NCI-H748 (cell line): ENCODE measurements at regions not wholly inside any gene's neighbourhood (a gene's known extent, or its start where the extent isn't known, plus 50 kb on each side); places are given as distances from the start of the nearest gene placed in this dataset.
"Not testable (repeated sequence)": the region's sequence is repeated elsewhere in the genome, so short reads cannot be mapped to it uniquely, and the experiment has no call there.

Source experiments
- DNase-seq: peaks from one replicate; lab custom pipeline; 2025; ENCODE audit not compliant: unreplicated experiment; lab: John Stamatoyannopoulos, UW

DNA sequence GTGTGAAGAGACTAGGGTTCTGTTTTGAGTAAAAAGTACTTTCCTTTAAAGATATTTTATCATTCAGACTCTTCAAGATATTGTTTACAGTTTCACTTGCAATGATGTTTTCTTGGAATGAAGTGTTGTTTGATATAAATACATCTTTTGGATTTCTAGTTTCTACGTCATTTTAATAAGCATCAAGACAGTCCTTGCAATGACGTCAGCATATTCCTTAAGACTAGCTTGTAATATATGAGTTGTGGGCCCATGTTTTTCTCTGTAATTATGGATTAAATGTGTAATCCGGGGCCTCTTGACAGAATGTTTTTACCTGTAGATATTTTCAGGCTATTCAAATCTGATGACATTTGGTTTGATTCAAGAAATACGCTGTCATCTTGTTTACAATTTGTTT, 66.1 kb downstream of the RBMX2 start:
- no peak for DNase-seq

DNA sequence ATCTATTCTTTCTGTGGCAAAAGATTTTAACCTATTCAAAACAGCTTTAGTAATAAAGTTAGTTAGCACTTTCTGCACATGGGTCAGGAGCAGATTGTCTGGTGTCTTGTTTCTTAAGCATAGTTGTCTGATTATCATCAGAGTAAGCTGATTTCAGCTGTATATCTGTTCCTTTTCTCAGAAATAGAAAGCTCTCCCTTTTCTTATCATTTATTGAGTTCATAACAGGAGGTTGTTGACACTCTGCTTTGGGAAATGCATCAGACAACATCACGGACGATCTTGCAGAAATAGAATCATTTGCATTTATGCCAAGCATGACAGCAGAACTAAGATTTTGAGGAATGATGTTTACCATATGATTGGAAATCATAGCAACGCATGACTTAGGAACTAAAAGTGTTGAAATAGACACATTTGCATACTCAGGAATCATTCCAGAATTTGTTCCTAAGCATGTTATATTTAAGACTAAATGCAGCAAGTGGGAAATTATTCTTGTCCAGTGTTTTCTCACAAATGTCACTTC, 66.7 kb downstream of the RBMX2 start:
- DNase-seq = no peak

DNA sequence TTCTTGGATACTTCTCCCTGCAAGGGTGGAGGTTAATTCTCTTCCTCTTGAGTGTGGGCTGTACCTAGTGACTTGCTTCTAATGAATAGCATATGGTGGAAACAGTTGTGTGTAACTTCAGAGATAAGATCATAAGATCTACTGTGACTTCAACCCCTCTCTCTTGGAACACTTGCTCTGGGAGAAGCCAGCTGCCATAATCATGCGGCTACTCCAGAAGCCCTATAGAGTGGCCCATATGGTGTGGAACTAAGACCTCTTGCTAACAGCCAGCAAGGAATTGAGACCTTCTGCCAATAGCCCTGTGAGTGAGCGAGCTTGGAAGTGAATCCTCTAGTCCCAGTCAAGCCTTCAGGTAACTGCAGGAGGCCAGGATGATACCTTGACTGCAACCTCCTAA, 81.1 kb downstream of the RBMX2 start:
- no peak for DNase-seq

DNA sequence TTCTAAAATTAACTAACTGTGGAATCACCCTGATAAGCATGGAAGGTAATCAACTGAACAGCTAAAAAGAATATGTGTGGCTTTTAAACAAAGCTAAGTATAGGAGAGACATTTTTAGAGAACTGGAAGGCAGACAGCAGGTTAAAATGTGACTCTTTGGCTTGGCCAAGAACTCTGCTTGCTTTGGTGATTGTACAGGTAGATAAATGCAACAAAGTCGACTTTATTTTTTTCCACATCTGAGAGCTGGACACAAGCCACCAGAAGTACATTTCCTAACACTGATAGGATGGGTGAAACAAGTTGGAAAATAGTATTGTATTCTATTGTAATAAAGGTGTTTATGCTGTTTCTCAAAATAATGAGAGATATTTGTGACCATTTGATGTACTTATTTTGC, 84.1 kb downstream of the RBMX2 start:
- DNase-seq = no peak

DNA sequence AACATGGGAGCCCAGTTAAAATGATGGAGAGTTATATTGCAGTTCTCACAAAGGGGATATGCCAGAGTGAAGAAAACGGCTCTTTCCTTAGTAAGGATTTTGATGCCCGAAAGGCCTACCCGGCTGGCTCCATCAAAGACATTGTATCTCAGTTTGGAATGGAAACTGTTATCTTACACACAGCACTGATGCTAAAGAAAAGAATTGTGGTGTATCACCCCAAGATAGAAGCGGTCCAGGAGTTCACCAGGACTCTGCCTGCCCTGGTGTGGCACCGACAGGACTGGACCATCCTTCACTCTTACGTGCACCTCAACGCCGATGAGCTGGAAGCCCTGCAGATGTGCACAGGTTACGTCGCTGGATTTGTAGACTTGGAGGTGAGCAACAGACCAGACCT, 93.7 kb downstream of the RBMX2 start:
- not testable (repeated sequence) for DNase-seq

DNA sequence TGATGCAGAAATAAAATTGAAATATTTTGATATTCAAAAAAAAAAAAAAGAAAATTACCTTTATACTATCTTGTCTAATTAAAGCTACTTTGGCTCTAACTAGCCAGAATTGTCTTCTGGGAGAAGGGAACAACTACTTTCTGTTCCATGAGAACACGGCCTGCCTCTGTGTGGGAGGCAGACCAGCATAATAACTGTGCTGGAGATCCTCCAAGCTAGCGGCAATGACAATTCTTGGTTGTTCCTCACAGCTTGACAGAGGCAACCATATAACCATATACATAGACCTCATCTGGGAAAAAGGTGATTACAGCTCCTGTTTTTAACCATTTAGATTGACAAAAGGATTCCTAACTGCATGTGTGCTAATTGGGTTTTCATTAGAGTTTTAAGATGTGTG, 95.7 kb downstream of the RBMX2 start:
- no peak for DNase-seq

DNA sequence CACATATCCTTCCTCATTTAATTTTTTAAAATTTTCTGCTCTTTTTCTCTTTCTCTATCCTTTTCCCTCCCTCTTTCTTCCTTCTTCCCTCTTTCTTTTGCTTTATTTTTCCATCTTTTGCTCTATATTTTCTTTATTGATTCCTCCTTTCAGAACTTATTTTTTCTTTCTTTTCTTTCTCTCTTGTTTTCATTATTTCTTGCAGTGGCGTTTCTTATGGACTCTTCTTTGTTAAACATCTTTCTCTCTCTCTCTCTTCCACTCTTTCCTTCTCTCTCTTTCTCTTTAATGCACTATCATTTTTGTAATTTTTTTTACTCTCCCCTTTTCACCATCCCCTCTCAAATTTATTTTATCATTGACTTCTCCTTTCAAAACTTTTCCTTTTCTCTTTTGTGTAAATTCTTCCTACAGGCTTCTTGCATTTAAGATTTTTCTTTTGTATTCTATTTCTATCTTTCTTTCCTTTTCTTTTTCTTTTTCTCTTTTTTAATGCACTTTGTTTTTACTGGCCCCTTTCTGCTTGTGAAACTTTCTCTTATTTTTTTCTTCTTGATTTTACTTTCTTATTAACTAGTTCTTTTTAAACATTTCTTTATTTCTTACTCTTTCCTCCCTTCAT, 97.0 kb downstream of the RBMX2 start:
- DNase-seq = no peak

DNA sequence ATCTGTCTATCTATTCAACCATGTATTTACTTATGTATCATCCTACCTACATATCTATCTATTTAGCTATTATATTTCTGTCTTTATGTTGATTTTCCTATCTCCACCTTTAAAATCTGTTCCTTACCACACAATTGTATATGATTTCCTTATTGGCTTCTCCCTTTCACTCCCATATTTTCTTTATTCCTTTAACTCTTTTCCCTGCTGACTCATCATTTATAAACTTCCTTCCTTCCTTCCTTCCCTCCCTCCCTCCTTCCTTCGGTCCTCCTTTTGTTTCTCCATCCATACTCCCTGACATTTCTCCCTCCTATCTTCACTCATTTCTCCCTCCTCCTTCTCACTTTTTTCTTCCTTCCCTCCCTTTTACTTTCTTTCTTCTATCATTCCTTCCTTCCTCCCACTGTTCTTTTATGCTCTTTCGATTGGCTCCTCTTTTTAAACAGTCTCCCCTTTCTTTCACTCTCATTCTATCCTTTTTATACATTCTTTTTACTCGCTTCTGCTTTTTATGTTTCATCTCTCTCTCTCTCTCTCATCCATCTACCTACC, 100.3 kb downstream of the RBMX2 start:
- DNase-seq = no peak

DNA sequence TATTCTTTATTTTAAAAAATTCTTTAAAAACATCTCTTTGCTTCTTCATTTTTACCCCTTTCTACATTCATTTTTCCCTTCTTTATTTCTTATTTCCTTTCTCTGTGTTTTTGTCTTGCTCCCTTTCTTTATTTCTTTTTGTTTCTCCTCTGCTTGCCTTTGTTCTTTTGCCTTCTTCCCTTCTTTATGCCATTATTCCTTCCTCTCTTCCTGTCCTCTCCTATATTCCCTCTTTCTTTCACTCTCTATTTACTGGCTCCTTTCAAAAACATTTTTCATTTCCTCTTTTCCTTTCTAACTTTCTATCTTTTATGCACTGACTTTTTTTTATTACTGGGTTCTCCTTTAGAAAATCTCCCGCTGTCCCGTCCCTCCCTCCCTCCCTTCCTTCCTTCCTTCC, 102.2 kb downstream of the RBMX2 start:
- no peak for DNase-seq

DNA sequence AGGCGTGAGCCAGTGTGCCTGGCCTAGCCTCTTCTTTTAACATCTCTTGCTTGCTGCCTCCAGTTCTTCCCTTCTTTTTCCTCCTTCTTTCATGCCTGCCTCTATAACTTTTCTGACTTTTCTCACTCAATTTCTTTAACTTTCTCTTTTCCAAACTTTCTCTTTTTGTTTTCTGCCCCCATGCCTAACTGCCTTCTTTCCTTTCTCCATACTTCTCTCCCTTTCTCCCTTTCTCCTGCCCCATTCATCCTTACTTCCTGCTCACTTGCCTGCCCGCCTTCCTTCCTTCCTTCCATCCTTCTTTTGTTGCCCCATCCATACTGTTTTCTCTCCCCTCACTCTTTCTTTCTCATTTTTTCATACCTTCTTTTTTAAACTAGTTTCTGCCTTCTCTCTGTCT, 105.2 kb downstream of the RBMX2 start:
- no peak for DNase-seq

DNA sequence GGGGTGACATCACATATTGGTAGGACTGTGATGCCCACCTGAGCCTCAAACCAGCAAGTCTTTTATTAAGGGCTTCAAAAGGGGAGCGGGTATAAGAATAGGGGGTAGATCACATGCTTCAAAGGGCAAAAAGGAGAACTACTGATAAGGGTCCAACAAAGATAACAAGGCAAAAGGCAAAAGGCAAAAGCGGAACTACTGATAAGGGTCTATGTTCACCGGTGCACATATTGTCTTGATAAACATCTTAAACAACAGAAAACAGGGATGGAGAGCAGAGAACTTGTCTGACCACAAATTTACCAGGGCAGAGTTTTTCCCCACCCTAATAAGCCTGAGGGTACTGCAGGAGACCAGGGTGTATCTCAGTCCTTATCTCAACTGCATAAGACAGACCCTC, 110.7 kb downstream of the RBMX2 start:
- not testable (repeated sequence) for DNase-seq

DNA sequence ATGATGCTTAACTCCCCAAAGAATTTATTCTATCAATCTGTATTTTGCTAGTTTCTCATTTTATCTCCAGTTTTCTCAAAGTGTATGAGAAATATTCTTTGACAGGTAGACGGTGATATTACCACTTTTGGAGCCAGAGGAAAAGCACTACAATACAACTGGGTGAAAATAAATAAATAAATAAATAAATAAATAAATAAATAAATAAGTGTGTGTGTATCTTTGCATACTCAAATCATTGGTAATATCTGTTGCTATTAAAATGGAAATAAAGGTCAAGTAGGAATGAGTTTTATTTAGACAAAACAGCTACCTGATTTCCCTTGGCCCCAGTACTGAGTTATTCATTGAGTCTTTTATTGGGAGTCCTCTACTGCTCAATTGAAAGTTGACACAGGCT, 114.3 kb downstream of the RBMX2 start:
- DNase-seq = no peak

DNA sequence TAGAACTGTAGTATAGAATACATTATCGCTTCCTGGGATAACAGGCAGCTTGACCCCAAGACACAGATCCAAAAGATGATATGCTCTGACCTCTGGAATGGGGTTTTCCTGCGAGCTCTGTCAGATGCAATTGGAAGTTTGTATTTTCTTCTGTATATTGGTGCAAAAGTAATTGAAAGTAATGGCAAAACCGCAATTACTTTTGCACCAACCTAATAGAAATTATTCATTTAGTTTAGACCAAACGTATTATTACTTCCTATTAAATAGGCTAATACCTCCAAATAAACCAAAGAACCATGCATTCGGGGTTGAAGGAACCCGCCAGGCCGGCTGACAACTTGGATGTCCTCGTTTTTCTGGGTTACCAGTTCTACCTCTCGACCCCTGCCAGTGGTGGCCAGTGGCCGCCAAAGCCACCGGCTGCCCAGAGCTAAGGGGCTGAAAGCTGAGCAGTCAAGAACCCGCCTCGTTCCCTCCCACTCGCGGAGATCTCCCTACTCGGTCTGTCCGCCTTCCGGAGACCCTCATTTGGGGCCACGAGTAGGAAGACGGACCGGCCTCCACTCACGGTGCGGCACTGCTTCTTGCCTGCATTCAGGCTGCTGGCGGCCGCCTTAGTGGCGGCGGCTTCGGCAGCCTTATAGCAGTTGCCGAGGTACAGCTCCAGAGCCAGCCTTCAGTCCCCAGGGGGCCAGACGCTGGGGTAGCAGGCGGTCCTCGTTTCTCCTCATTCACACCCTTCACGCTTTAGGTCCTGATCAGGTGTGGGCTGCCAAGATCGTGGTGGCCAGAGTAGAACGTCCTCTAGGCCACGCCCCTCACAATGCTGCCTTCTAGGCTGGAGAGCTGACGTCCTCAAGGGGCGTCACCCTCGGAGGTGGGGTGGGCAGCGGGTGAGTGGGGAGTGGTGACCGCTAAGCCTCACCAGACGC, 121.9 kb downstream of the RBMX2 start:
- no peak for DNase-seq

DNA sequence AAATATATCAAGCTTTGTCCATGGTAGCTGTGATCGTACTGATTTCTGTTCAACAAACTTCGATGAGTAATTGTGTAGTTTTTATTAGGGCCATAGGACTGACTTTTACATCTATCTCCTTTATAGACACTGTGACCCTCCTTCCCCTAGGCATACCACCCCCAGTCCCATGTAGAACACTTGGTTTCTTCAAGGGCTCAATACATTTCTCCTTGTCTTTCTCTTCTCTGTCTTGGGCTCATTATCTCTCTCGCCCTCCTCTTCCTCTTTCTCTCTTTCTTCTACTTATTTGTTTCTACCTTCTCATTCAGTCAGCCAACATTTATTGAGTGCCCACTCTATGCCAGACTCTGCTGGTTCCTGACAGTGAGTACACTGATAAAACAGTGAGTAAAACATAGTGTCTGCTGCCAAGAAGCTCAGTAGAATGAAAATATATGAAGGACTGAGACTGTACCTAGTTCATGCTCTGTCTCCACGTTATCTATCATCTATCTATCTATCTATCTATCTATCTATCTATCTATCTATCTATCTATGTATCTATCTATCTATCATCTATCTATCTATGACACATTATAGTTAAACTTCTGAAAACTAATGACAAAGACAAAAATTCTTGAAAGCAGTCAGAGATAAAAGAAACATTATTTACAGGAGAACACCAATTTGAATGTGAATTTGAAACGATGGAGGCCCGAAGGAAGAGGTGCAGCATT, 122.8 kb downstream of the RBMX2 start:
- DNase-seq = no peak

DNA sequence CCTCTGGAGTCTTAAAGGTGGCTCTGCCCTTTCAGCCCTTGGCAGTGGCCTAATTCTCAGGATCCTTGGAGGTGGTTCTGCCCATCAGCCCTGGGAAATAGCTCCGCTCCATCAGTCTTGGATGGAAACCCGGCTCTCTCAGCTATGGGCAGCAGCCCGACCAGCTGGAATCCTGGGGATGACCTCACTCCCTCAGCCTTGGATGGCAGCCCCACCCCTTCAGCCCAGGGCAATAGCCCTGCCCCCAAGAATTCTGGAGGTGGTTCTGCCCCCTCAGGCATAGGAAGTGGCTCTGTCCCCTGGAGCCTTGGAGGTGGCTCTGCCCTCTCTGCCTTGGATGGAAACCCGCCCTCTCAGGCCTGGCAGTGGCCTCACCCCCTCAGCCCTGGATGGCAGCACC, 127.7 kb downstream of the RBMX2 start:
- DNase-seq = no peak

DNA sequence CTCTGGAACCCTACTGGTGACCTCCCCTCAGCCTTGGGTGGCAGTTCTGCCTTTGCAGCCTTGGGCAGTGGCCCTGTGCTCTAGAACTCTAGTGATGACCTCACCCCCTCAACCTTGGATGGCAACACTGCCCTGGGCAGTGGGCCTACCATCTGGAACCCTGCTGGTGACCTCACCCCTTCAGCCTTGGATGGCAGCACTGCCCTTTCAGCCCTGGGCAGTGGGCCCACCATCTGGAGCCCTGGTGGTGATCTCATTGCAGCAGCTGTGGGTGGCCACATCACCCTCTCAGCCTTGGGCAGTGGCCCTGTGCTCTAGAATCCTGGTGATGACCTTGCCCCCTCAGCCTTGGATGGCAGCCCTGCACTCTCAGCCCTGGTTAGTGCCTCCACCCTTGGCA, 129.3 kb downstream of the RBMX2 start:
- DNase-seq = no peak

DNA sequence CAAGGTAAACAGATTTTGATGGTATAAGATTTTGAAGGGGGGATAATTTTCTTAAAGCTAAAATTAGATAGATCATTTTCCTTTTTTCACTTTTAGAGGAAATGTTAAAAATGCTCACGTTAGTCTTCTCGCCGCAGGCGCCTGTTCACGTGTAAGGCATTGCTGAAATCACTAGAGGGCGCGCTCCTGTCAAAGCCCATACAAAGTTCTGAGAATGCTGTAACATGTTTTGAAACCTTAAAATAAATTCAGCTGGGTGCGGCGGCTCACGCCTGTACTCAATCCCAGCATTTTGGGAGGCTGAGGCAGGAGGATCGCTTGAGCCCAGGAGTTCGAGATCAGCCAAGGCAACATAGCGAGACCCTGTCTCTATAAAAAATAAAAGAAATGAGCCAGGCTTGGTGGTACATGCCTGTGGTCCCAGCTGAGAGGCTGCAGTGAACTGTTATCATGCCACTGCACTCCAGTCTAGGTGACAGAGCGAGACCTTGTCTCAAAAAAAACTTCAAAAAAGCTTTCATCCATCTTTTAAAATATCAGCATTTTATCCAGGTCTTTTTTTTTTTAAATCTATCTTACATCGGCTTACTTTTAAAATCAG, 138.0 kb downstream of the RBMX2 start:
- peak; percentile 57 for DNase-seq

DNA sequence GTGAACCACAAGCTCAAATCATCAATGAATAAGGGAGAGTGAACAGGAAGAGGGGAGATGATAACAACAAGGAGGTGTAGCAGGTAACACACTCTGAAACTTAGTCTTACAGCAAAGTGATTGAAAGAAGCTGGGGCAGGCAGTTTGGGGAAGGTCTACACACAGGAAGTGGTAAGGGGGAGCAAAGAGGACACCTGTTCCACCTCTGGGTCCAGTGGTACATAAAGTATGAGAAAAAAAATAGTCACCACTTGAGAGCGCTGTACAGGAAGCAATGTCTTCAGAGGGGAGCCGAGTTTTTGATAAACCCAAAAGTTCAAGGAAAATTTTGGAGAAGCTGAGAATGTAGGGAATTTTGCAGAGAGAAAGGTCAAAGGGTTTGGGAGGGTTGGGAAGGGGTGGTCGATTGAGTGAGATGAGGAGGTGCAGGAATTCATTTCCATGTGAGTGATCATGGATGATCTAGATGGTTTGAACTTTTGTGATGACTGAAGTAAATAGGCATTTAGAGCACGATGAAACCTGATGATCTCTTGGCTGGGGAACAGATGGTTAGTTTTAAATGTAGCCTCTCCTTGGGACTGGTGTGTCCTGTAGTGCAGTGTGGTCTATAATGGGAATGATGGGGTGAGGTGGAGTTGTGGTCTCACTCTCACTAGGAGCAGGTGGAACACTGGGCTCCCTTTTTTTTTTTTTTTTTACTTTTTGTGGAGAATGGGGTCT, 142.0 kb downstream of the RBMX2 start:
- no peak for DNase-seq

DNA sequence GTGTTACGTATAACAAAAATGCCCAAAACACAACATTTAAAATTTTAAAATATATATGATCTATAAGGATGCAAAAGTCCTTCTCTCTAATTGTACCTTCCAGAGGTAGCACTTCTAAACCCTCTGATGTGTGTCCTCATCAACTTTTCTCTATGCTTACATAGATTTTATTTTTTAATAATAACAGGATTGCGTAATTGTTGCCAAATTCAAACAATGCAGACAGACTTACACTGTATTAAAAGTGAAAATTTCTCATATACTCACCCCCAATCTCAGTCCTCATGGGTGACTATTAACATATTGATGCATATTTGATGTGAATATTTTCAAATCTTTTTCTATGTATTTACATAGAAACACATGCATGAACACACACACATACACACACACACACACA, 144.0 kb downstream of the RBMX2 start:
- DNase-seq = no peak

DNA sequence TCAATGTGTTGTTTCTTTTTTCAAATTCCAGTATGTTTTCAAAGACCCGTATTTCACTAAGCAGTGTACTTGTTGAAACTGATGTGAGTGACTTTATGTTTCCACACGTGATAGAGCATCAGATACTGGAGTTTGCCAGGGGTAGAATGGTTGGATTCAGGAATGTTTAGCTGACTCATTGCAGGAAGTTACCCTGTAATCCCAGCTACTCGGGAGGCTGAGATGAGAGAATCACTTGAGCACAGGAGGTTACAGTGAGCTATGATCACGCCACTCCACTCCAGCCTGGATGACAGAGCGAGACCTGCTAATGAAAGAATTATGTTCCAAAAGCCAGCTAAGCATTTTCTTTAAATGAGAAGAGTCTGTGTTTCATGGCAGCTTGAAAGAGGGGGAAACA, 147.6 kb downstream of the RBMX2 start:
- not testable (repeated sequence) for DNase-seq
